ENCODE measurements at regions not wholly inside any gene's neighbourhood (a gene's known extent, or its start where the extent isn't known, plus 50 kb on each side); places are given as distances from the start of the nearest gene placed in this dataset.
"Not testable (repeated sequence)": the region's sequence is repeated elsewhere in the genome, so short reads cannot be mapped to it uniquely, and the experiment has no call there.

GRCh38 chr4:178993306-178993705 is 1551.1 kb upstream of the AGA start:
- no peak for DNase-seq
- in situ Hi-C loops (cut with HindIII; ENCODE audit: low pct_ligation_motif_present, low pct_unique_long_range_greater_than_20kb, low sequenced_read_pairs) = no loop called here

DNA sequence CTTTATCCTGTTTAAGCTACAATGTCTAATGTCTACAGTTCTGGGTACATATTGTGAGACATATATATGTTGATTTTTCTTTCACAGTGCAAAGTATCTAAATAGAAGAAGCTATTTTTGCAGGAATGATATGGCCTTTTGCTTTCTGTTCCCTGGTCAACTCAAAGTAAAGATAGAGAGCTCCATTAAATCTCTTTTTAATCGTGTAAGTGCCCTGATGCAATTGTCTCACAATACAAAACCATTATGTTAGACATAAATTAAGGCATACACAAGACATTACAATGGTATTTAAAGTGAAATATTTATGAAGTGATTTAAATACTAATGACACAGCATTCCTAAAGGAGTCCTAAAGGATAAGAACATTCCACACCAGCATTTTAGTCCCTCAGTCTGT is 1559.7 kb upstream of the AGA start:
- in situ Hi-C loops (cut with HindIII; ENCODE audit: low pct_ligation_motif_present, low pct_unique_long_range_greater_than_20kb, low sequenced_read_pairs) = no loop called here
- DNase-seq = no peak

DNA sequence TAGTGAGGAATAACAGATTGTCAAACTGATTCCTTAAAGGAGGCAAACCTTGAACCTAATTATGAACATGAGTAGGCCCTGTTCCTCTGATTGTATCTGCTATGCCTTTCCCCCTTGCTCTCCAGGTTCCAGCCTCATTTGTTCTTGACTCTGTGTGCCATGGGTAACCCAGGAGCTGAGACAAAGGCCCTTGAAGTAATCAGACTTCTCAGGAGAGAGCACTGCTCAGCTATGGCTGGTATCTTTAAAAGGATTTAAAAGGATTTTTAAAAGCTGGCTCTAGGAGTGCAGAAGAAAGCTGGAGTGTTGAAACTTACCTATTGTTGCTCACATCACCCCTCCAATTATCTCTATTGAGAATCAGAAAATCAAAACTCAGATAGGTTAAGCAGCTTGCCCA is 1565.5 kb upstream of the AGA start:
- DNase-seq = peak; percentile 6
- in situ Hi-C loops (cut with HindIII; ENCODE audit: low pct_ligation_motif_present, low pct_unique_long_range_greater_than_20kb, low sequenced_read_pairs) = no loop called here

GRCh38 chr4:179017581-179017980 is 1575.3 kb upstream of the AGA start:
- in situ Hi-C loops (cut with HindIII; ENCODE audit: low pct_ligation_motif_present, low pct_unique_long_range_greater_than_20kb, low sequenced_read_pairs) = no loop called here

DNA sequence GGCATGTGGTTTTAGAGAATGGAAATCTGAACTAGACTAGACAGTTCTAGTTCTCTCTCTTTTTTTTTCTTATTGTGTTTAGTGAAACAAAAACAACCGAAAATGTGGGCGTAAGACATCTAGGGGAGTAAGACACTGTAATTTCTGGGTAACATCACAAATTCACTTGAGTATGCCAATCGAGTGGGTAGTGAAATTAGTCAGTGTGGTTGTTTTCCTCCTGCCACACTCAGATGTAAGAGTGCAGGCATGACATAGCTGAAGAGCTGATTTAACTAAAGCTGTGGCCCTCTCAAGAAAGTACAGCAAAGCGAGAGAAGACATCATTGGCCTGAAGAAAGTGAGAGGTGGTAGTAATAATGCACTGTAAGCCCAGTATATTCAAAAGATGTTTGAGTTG is 1585.3 kb upstream of the AGA start:
- in situ Hi-C loops (cut with HindIII; ENCODE audit: low pct_ligation_motif_present, low pct_unique_long_range_greater_than_20kb, low sequenced_read_pairs) = no loop called here
- DNase-seq = no peak

More at GRCh38 chr4:179017581-179017980, 1575.3 kb upstream of the AGA start:
- no peak for DNase-seq

DNA sequence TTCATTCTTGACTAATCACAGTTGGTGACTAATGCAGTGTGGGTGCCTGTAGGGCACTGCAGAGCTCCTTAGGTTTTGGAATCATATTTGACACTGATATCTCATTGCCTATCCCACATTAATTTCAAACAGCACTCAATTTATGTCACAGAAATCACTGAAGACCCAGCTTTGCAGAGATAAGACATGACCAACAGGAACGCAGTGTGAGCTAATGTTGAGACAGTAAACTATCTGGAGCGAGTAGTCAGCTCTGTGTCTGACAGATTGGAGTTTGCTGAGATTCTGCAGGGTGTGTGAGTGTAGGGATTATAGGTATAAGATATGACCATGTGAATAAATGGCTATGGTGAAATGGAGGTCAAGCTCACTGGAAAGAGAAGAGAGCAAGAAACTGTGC is 1586.1 kb upstream of the AGA start:
- no peak for DNase-seq
- in situ Hi-C loops (cut with HindIII; ENCODE audit: low pct_ligation_motif_present, low pct_unique_long_range_greater_than_20kb, low sequenced_read_pairs) = no loop called here

- no peak for DNase-seq
- in situ Hi-C loops (cut with HindIII; ENCODE audit: low pct_ligation_motif_present, low pct_unique_long_range_greater_than_20kb, low sequenced_read_pairs) = no loop called here
These were observed 1587.4 kb upstream of the AGA start for GRCh38 chr4:179029683-179030082.

- no peak for DNase-seq
- in situ Hi-C loops (cut with HindIII; ENCODE audit: low pct_ligation_motif_present, low pct_unique_long_range_greater_than_20kb, low sequenced_read_pairs) = no loop called here
These were observed 1598.0 kb upstream of the AGA start for GRCh38 chr4:179040259-179040658.

GRCh38 chr4:179048839-179049453 is 1606.7 kb upstream of the AGA start:
- in situ Hi-C loops (cut with HindIII; ENCODE audit: low pct_ligation_motif_present, low pct_unique_long_range_greater_than_20kb, low sequenced_read_pairs) = no loop called here
- no peak for DNase-seq

GRCh38 chr4:179051206-179051605 is 1609.0 kb upstream of the AGA start:
- in situ Hi-C loops (cut with HindIII; ENCODE audit: low pct_ligation_motif_present, low pct_unique_long_range_greater_than_20kb, low sequenced_read_pairs) = no loop called here
- DNase-seq = no peak

DNA sequence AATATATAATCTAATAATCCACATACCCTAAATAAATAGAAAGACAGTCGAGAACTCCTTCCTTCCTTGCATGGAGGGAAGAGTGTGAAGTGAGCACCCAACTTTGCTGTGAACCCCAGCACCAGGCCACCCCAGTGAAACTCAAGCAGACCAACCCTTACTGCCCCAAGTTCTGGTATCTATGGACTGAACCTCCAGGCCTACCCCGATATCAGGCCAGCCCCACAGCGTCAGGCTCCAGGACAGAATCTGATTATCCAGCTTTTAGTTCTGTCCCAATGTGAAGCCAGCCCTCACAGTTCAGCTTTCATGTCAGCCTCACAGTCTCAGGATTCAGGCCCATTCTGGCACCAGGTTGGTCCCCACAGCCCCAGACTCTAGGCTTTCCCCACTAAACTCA is 1617.2 kb upstream of the AGA start:
- DNase-seq = no peak
- in situ Hi-C loops (cut with HindIII; ENCODE audit: low pct_ligation_motif_present, low pct_unique_long_range_greater_than_20kb, low sequenced_read_pairs) = no loop called here

DNA sequence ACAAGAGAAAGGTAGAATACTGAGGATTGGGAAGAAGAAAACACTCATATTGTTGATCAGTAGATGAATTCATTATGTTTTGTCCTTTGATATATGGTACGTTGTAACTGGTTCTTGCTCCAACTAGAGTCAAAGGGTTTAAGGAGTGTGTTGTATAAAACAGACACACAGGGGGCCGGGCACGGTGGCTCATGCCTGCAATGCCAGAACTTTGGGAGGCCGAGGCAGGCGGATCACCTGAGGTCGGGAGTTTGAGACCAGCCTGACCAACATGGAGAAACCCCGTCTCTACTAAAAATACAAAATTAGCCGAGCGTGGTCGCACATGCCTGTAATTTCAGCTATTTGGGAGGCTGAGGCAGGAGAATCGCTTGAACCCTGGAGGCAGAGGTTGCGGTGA is 1624.0 kb upstream of the AGA start:
- DNase-seq; in situ Hi-C loops (cut with HindIII; ENCODE audit: low pct_ligation_motif_present, low pct_unique_long_range_greater_than_20kb, low sequenced_read_pairs): not testable (repeated sequence)

GRCh38 chr4:179071131-179071530 is 1628.9 kb upstream of the AGA start:
- DNase-seq = no peak
- in situ Hi-C loops (cut with HindIII; ENCODE audit: low pct_ligation_motif_present, low pct_unique_long_range_greater_than_20kb, low sequenced_read_pairs) = no loop called here

DNA sequence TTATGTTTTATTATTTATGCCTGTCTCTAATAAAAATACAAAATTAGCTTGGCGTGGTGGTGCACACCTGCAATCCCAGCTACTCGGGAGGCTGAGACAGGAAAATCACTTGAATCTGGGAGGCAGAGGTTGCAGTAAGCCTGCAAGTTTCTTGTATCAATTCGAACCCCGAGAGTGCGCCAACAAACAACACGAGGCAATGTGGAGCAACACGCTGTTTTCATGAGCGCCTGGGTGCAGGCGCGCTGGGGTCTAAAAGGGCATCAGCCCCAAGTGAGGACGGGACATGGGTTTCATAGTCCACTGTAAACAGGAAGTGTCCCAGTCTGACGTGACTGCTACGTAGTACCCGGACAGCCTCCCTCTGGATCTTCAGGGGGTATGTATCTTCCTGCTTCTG is 1634.6 kb upstream of the AGA start:
- in situ Hi-C loops (cut with HindIII; ENCODE audit: low pct_ligation_motif_present, low pct_unique_long_range_greater_than_20kb, low sequenced_read_pairs) = no loop called here
- no peak for DNase-seq

GRCh38 chr4:179095585-179096221 is 1653.5 kb upstream of the AGA start:
- in situ Hi-C loops (cut with HindIII; ENCODE audit: low pct_ligation_motif_present, low pct_unique_long_range_greater_than_20kb, low sequenced_read_pairs) = no loop called here
- peak; percentile 52 for DNase-seq

- in situ Hi-C loops (cut with HindIII; ENCODE audit: low pct_ligation_motif_present, low pct_unique_long_range_greater_than_20kb, low sequenced_read_pairs) = no loop called here
- peak; percentile 48 for DNase-seq
These were observed 1655.5 kb upstream of the AGA start for GRCh38 chr4:179097741-179098140.

DNA sequence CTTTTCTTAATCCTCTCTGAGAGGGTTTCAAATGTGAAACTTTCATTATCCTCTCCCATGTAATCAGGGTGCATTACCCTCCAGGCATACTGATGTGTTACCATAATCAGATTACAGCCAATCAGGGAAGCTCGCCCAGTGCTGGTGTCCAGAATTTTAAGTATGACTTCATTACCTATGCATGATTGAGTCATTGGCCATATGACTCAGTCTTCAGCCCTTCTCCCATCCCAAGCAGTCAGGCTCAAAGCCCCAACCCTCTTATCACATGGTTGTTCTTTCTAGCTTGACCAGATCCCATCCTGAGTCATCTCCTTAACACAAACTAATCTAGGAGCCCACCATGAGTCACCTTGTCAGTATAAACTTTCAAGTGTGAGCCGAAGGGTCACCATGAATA is 1668.1 kb upstream of the AGA start:
- in situ Hi-C loops (cut with HindIII; ENCODE audit: low pct_ligation_motif_present, low pct_unique_long_range_greater_than_20kb, low sequenced_read_pairs) = no loop called here

DNA sequence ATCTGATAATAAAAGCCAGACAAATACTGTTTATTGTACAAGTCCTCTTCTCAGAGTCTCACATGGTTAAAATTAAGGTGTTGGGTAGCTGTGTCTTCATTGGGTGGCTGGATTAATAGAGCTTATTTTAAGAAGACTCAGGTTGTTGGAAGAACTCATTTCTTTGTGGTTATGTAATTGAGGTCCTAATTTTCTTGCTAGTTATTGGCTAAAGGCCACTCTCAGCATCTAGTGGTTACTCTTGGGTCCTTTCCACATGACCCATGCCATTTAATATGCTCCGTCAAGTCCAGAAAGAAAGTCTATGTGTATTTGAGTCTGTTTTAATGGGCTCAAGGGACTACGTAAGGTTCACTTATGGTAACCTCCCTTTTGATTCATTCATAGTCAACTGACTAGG is 1668.6 kb upstream of the AGA start:
- DNase-seq = no peak
- in situ Hi-C loops (cut with HindIII; ENCODE audit: low pct_ligation_motif_present, low pct_unique_long_range_greater_than_20kb, low sequenced_read_pairs) = no loop called here

More for the DNA sequence above, 1668.1 kb upstream of the AGA start:
- DNase-seq = peak; percentile 88

- no peak for DNase-seq
- in situ Hi-C loops (cut with HindIII; ENCODE audit: low pct_ligation_motif_present, low pct_unique_long_range_greater_than_20kb, low sequenced_read_pairs) = no loop called here
These were observed 1670.4 kb upstream of the AGA start for GRCh38 chr4:179112441-179113170.

- no peak for DNase-seq
- in situ Hi-C loops (cut with HindIII; ENCODE audit: low pct_ligation_motif_present, low pct_unique_long_range_greater_than_20kb, low sequenced_read_pairs) = no loop called here
These were observed 1672.4 kb upstream of the AGA start for GRCh38 chr4:179114615-179115014.
